HG02885 (cell line): ENCODE measurements at regions not wholly inside any gene's neighbourhood (a gene's known extent, or its start where the extent isn't known, plus 50 kb on each side); places are given as distances from the start of the nearest gene placed in this dataset.
"Not testable (repeated sequence)": the region's sequence is repeated elsewhere in the genome, so short reads cannot be mapped to it uniquely, and the experiment has no call there.

ENCODE experiments used
- ATAC-seq: cut with Tn5 transposase; IDR thresholded peaks from one replicate; pipeline ENCODE4 v1.9.1; 2021; ENCODE audit warnings: mild to moderate bottlenecking; ENCODE audit not compliant: unreplicated experiment, poor library complexity

GRCh38 chr2:241999184-241999583, 129.7 kb downstream of the RTP5 start:
- no peak for ATAC-seq

- ATAC-seq, result no peak
Measured at GRCh38 chr2:242001853-242002252, 132.3 kb downstream of the RTP5 start.

GRCh38 chr2:242002944-242003343, 133.4 kb downstream of the RTP5 start:
- no peak for ATAC-seq

GRCh38 chr2:242004223-242004901, 134.8 kb downstream of the RTP5 start:
- no peak for ATAC-seq

GRCh38 chr2:242004902-242005230, 135.3 kb downstream of the RTP5 start:
- no peak for ATAC-seq

- not testable (repeated sequence) for ATAC-seq
Measured at GRCh38 chr2:242006091-242006634, 136.6 kb downstream of the RTP5 start.

- ATAC-seq, result not testable (repeated sequence)
Measured at GRCh38 chr2:242008908-242009307, 139.4 kb downstream of the RTP5 start.

- not testable (repeated sequence) for ATAC-seq
Measured at GRCh38 chr2:242009846-242010245, 140.3 kb downstream of the RTP5 start.

- not testable (repeated sequence) for ATAC-seq
Measured at GRCh38 chr2:242010252-242011166, 141.0 kb downstream of the RTP5 start.

GRCh38 chr2:242011167-242011513, 141.6 kb downstream of the RTP5 start:
- ATAC-seq, result no peak

- ATAC-seq, result no peak
Measured at GRCh38 chr2:242011516-242011915, 142.0 kb downstream of the RTP5 start.

- ATAC-seq, result no peak
Measured at GRCh38 chr2:242011991-242012764, 142.6 kb downstream of the RTP5 start.

- ATAC-seq, result no peak
Measured at GRCh38 chr2:242012956-242013764, 143.6 kb downstream of the RTP5 start.

- no peak for ATAC-seq
Measured at GRCh38 chr2:242013771-242014170, 144.2 kb downstream of the RTP5 start.

- no peak for ATAC-seq
Measured at GRCh38 chr2:242015108-242016065, 145.9 kb downstream of the RTP5 start.

GRCh38 chr2:242017086-242017485, 147.6 kb downstream of the RTP5 start:
- no peak for ATAC-seq

- ATAC-seq, result not testable (repeated sequence)
Measured at GRCh38 chr2:242018416-242018815, 148.9 kb downstream of the RTP5 start.

GRCh38 chr2:242019344-242019743, 149.8 kb downstream of the RTP5 start:
- no peak for ATAC-seq
